H1 (cell line): ENCODE measurements at regions not wholly inside any gene's neighbourhood (a gene's known extent, or its start where the extent isn't known, plus 50 kb on each side); places are given as distances from the start of the nearest gene placed in this dataset.

Source experiments
- ATF2 ChIP-seq: IDR thresholded peaks from 2 replicates; pipeline ENCODE4 v1.6.1; 2012; ENCODE audit warnings: low read length, inconsistent platforms
- TAF7 ChIP-seq: optimal IDR thresholded peaks from 2 replicates; pipeline ENCODE3; 2011; ENCODE audit warnings: low read depth, mild to moderate bottlenecking, inconsistent platforms, low read length, moderate library complexity, borderline replicate concordance

- no peak for TF ChIP-seq ATF2
- no peak for TF ChIP-seq TAF7
- TF ChIP-seq, all 59 proteins: peak for 0
Measured at GRCh38 chr16:35148748-35149147, 1689.3 kb downstream of the TP53TG3F start (continued).
